GM23248 (cell line): ENCODE measurements at regions not wholly inside any gene's neighbourhood (a gene's known extent, or its start where the extent isn't known, plus 50 kb on each side); places are given as distances from the start of the nearest gene placed in this dataset.

Experiments
- EZH2 ChIP-seq: fragments of 200-600 bp; sonication (generic); IDR thresholded peaks from 2 replicates; pipeline ENCODE4 v1.6.1; 2018; ENCODE audit warnings: antibody characterized with exemption, mild to moderate bottlenecking; ENCODE audit not compliant: insufficient read depth, poor library complexity, severe bottlenecking
- EZH2phosphoT487 ChIP-seq: fragments of 200-600 bp; sonication (generic); IDR thresholded peaks from 2 replicates; pipeline ENCODE4 v1.6.1; 2018; ENCODE audit warnings: antibody characterized with exemption, moderate library complexity, mild to moderate bottlenecking, low read depth; ENCODE audit not compliant: insufficient read depth

GRCh38 chr2:88829607-88830463 is 138.4 kb downstream of the RPIA start:
- TF ChIP-seq EZH2 = no peak
- no peak for TF ChIP-seq EZH2phosphoT487
